Stimulated activated effector memory CD8-positive, alpha-beta T cell treated with anti-CD3 and anti-CD28 coated beads, Interleukin-12 subunit alpha, Interleukin-12 subunit beta, amount 100 ng/mL, for 72 hours (primary cell): ENCODE measurements at regions not wholly inside any gene's neighbourhood (a gene's known extent, or its start where the extent isn't known, plus 50 kb on each side); places are given as distances from the start of the nearest gene placed in this dataset.
"Not testable (repeated sequence)": the region's sequence is repeated elsewhere in the genome, so short reads cannot be mapped to it uniquely, and the experiment has no call there.

Experiments used
- ATAC-seq: fragments of 150-1000 bp; cut with Tn5 transposase; 2 replicates; pipeline ENCODE4 v1.10.0; 2021
- DNase-seq, 2 donors: peaks; one replicate each; pipeline ENCODE4 v3.0.0; 2021 to 2022; ENCODE audit warnings: low spot score in 2 of 2
- H3K27ac Mint-ChIP-seq: one replicate; pipeline ENCODE4 v1.8.0; 2022; ENCODE audit warnings: mild to moderate bottlenecking, mixed read lengths
- H3K36me3 Mint-ChIP-seq: one replicate; pipeline ENCODE4 v1.8.0; 2022; ENCODE audit warnings: mild to moderate bottlenecking, mixed read lengths
- H3K4me1 Mint-ChIP-seq: one replicate; pipeline ENCODE4 v1.8.0; 2022; ENCODE audit warnings: mixed read lengths
- H3K4me3 Mint-ChIP-seq: one replicate; pipeline ENCODE4 v1.8.0; 2022; ENCODE audit warnings: mild to moderate bottlenecking, mixed read lengths
- H3K9me3 Mint-ChIP-seq: one replicate; pipeline ENCODE4 v1.8.0; 2022; ENCODE audit warnings: mixed read lengths

DNA sequence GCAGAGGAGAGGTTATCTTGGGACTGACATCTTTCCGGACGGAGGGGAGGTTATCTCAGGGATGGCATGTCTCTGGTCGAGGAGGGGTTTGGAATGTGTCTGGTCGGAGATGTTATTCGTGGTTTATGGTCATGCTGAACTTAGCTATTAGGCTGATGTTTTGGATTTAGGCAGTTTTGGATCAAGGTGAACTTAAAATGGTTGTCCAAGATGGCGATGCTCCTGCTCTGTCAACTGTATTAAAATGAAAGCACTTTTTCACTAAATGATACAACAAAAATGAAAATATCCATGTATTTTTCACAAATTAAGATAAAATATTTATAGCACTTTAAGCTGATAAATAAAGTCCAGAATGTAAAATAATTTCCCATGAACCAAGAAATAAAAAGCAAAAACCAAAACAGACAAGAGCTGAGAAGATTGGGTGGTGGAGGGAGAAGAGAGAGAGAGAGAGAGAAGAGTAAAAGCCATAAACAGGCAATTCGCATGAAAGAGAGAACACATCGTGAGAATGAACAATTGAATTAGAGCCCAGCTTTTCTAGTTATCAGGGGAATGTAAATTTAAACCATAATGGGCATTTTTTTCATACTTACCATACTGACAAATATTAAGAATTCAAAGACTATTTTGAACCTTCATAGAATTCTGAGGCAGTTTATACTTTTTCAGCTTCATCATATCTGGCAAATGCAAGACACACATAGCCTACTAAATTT is 2236.0 kb upstream of the AGA start:
- Mint-ChIP-seq H3K9me3 (peaks cover 33% of the 10 kb centered on the region), H3K4me3 (no peak overlapping the region), H3K36me3 (no peaks in the 10 kb centered on the region), H3K4me1 (no peaks in the 10 kb centered on the region), H3K27ac (no peak overlapping the region)
- no peak for ATAC-seq
- no peak for DNase-seq

GRCh38 chr4:179683661-179684060 is 2241.4 kb upstream of the AGA start:
- not testable (repeated sequence) for ATAC-seq, H3K4me3 Mint-ChIP-seq, H3K4me1 Mint-ChIP-seq, H3K36me3 Mint-ChIP-seq, DNase-seq, H3K27ac Mint-ChIP-seq
- peaks cover 13% of the 10 kb centered on the region for H3K9me3 Mint-ChIP-seq

- Mint-ChIP-seq H3K36me3 (no peaks in the 10 kb centered on the region), H3K27ac (no peak overlapping the region), H3K4me3 (no peak overlapping the region), H3K9me3 (peaks cover 12% of the 10 kb centered on the region), H3K4me1 (no peaks in the 10 kb centered on the region)
- ATAC-seq (no peak), DNase-seq (no peak)
Measured at GRCh38 chr4:179692222-179692621, 2250.0 kb upstream of the AGA start.

- Mint-ChIP-seq H3K4me3 (no peak overlapping the region), H3K9me3 (peaks cover 16% of the 10 kb centered on the region), H3K36me3 (no peaks in the 10 kb centered on the region), H3K4me1 (no peaks in the 10 kb centered on the region), H3K27ac (no peak overlapping the region)
- DNase-seq (no peak), ATAC-seq (no peak)
Measured at GRCh38 chr4:179695175-179695574, 2252.9 kb upstream of the AGA start.

- H3K9me3 Mint-ChIP-seq: peaks cover 15% of the 10 kb centered on the region
- no peak overlapping the region for H3K27ac Mint-ChIP-seq
Measured at GRCh38 chr4:179698321-179698720, 2256.1 kb upstream of the AGA start.

DNA sequence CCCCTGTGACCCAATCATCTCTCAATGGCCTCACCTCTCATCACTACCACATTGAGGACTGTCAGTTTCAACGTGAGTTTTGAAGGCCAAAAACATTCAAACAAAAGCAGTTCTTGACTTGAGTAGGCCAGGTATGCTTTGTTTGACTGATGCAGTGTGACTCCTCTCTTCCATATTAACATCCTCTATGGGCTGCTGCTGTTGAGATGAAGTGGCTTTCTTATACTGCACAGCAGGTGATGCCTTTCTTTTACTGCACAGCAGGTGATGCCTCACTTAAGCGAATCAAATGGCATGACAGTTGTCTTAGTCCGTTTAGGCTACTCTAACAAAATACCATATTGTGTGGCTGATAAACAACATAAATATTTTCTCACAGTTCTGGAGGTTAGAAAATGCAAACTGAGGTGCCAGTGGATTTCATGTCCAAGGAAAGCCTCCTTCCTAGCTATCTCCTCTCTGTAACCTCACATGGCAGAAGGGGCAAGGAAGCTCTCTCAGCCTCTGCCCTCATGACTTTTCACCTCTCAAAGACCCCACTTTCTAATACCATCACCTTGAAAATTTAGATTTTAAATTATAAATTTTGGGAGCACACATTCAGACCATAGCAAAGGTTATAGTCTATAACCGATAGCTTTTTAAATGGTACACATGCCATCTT is 2267.9 kb upstream of the AGA start:
- no peaks in the 10 kb centered on the region for H3K9me3 Mint-ChIP-seq
- no peak overlapping the region for H3K4me3 Mint-ChIP-seq
- H3K27ac Mint-ChIP-seq: no peak overlapping the region
- no peaks in the 10 kb centered on the region for H3K4me1 Mint-ChIP-seq
- no peaks in the 10 kb centered on the region for H3K36me3 Mint-ChIP-seq
- DNase-seq (no peak), ATAC-seq (no peak)

More at GRCh38 chr4:179698321-179698720, 2256.1 kb upstream of the AGA start:
- ATAC-seq (no peak), DNase-seq (no peak)
- Mint-ChIP-seq H3K4me3 (no peak overlapping the region), H3K4me1 (no peaks in the 10 kb centered on the region), H3K36me3 (no peaks in the 10 kb centered on the region)

- H3K4me3 Mint-ChIP-seq: no peak overlapping the region
- H3K36me3 Mint-ChIP-seq: no peaks in the 10 kb centered on the region
- H3K4me1 Mint-ChIP-seq: no peaks in the 10 kb centered on the region
- H3K9me3 Mint-ChIP-seq: peaks cover 18% of the 10 kb centered on the region
- DNase-seq: no peak
- no peak overlapping the region for H3K27ac Mint-ChIP-seq
- no peak for ATAC-seq
Measured at GRCh38 chr4:179719766-179720450, 2277.7 kb upstream of the AGA start.

DNA sequence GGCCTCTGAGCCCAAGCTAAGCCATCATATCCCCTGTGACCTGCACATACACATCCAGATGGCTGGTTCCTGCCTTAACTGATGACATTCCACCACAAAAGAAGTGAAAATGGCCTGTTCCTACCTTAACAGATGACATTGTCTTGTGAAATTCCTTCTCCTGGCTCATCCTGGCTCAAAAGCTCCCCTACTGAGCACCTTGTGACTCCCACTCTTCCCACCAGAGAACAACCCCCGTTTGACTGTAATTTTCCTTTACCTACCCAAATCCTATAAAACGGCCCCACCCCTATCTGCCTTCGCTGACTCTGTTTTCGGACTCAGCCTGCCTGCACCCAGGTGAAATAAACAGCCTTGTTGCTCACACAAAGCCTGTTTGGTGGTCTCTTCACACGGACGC is 2284.3 kb upstream of the AGA start:
- not testable (repeated sequence) for H3K27ac Mint-ChIP-seq, H3K4me1 Mint-ChIP-seq, H3K4me3 Mint-ChIP-seq, H3K36me3 Mint-ChIP-seq, ATAC-seq, DNase-seq
- H3K9me3 Mint-ChIP-seq: peaks cover 21% of the 10 kb centered on the region

GRCh38 chr4:179728305-179728704 is 2286.1 kb upstream of the AGA start:
- Mint-ChIP-seq H3K4me1 (no peaks in the 10 kb centered on the region), H3K9me3 (peaks cover 16% of the 10 kb centered on the region), H3K36me3 (no peaks in the 10 kb centered on the region), H3K27ac (no peak overlapping the region), H3K4me3 (no peak overlapping the region)
- DNase-seq: no peak
- ATAC-seq: no peak

DNA sequence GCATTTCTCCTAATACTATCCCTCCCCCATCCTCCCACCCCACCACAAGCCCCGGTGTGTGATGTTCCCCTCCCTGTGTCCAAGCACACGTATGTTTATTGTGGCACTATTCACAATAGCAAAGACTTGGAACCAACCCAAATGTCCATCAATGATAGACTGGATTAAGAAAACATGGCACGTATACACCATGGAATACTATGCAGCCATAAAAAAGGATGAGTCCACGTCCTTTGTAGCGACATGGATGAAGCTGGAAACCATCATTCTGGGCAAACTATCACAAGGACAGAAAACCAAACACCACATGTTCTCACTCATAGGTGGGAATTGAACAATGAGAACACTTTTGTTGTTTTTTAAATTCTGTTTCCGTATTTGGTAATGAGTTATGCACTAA is 2294.6 kb upstream of the AGA start:
- ATAC-seq, DNase-seq, H3K27ac Mint-ChIP-seq, H3K36me3 Mint-ChIP-seq, H3K4me3 Mint-ChIP-seq, H3K4me1 Mint-ChIP-seq, H3K9me3 Mint-ChIP-seq: not testable (repeated sequence)

GRCh38 chr4:179738822-179739221 is 2296.6 kb upstream of the AGA start:
- H3K4me3 Mint-ChIP-seq: no peak overlapping the region
- H3K36me3 Mint-ChIP-seq: no peaks in the 10 kb centered on the region
- no peaks in the 10 kb centered on the region for H3K4me1 Mint-ChIP-seq
- H3K9me3 Mint-ChIP-seq: peaks cover 9% of the 10 kb centered on the region
- ATAC-seq: no peak
- no peak overlapping the region for H3K27ac Mint-ChIP-seq
- no peak for DNase-seq

DNA sequence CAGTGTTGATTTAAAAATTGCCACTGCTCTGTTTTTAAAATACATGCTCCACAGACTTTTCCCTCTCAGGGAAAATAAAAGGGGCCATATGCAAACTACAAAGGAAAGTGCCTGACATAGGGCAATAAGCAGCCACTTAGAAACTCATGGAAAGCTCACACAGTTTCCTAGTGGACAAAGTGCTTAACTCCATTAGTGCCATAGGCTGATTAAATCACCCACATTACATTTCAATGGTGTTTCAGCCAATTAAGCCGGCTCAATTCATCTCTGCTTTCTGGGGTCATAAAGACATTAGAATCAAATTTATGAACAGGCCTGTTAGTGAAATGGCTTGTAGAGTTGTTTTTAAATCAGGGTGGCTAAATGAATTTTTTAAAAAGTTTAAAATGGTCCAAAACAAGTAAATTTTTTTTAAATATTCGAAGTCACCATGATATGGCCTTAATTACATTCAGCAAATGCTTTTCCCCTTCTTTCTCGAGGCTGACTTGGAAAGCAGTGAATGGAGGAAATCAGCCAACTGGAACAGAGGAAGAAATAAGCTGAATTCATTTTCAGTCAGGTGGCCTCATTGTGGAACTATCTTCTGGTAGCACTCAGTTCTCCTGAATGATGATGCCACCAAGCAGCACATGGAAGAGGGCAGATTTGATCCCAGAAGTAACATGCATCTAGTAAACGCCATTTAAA is 2305.1 kb upstream of the AGA start:
- DNase-seq (no peak), ATAC-seq (no peak)
- no peak overlapping the region for H3K4me3 Mint-ChIP-seq
- H3K9me3 Mint-ChIP-seq: peaks cover 17% of the 10 kb centered on the region
- no peaks in the 10 kb centered on the region for H3K4me1 Mint-ChIP-seq
- no peak overlapping the region for H3K27ac Mint-ChIP-seq
- H3K36me3 Mint-ChIP-seq: no peaks in the 10 kb centered on the region

GRCh38 chr4:179748837-179749236 is 2306.6 kb upstream of the AGA start:
- no peak for DNase-seq
- Mint-ChIP-seq H3K4me1 (no peaks in the 10 kb centered on the region), H3K36me3 (no peaks in the 10 kb centered on the region), H3K9me3 (peaks cover 17% of the 10 kb centered on the region), H3K27ac (no peak overlapping the region), H3K4me3 (no peak overlapping the region)
- no peak for ATAC-seq

- no peak for ATAC-seq
- H3K9me3 Mint-ChIP-seq: peaks cover 13% of the 10 kb centered on the region
Measured at GRCh38 chr4:179750374-179750773, 2308.1 kb upstream of the AGA start.

DNA sequence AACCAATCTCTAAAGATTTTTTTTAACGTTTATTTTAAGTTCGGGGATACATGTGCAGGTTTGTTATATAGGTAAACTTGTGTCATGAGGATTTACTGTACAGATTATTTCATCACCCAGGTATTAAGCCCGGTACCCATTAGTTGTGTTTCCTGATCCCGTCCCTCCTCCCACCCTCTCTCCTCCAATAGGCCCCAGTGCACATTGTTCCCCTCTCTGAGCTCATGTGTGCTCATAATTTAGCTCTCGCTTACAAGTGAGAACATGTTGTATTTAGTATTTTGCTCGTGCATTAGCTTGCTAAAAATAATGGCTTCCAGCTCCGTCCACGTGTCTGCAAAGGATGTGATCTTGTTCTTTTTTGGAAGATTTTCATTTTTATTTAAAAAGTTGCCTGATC is 2309.4 kb upstream of the AGA start:
- Mint-ChIP-seq H3K27ac (no peak overlapping the region), H3K36me3 (no peaks in the 10 kb centered on the region), H3K4me1 (no peaks in the 10 kb centered on the region), H3K9me3 (peaks cover 9% of the 10 kb centered on the region), H3K4me3 (no peak overlapping the region)
- ATAC-seq: no peak
- DNase-seq: no peak

More at GRCh38 chr4:179750374-179750773, 2308.1 kb upstream of the AGA start:
- H3K27ac Mint-ChIP-seq: no peak overlapping the region
- DNase-seq: no peak
- H3K36me3 Mint-ChIP-seq: no peaks in the 10 kb centered on the region
- no peak overlapping the region for H3K4me3 Mint-ChIP-seq
- H3K4me1 Mint-ChIP-seq: no peaks in the 10 kb centered on the region
